Stomach (tissue), 8 donors: ENCODE measurements at regions not wholly inside any gene's neighbourhood (a gene's known extent, or its start where the extent isn't known, plus 50 kb on each side); places are given as distances from the start of the nearest gene placed in this dataset.
"Not testable (repeated sequence)": the region's sequence is repeated elsewhere in the genome, so short reads cannot be mapped to it uniquely, and the experiment has no call there.

Source experiments
- DNase-seq, 2 donors: peaks; one replicate each; pipeline versions ENCODE4 v3.0.0 to v3.0.0-alpha.2; 2013 to 2019
- H3K27ac ChIP-seq, 5 donors: fragments of 200-600 bp in 4 of 5; sonication (generic) in 4 of 5; one replicate each; pipeline ENCODE4 v1.5.1; 2013 to 2019; ENCODE audit warnings: mild to moderate bottlenecking in 1 of 5, moderate library complexity in 1 of 5
- H3K27me3 ChIP-seq, 3 donors: fragments of 200-600 bp; sonication (generic); one replicate each; pipeline ENCODE4 v1.5.1; 2017 to 2019; ENCODE audit warnings: mixed run types in 1 of 3
- H3K36me3 ChIP-seq, 4 donors: fragments of 200-600 bp; sonication (generic); 1 replicate in 3 of 4; 2 replicates in 1 of 4; pipeline ENCODE4 v1.5.1; 2016 to 2019
- H3K4me1 ChIP-seq, 4 donors: fragments of 200-600 bp; sonication (generic); one replicate each; pipeline ENCODE4 v1.5.1; 2016 to 2019
- H3K4me3 ChIP-seq, 4 donors: fragments of 200-600 bp; sonication (generic) in 3 of 4; one replicate each; pipeline ENCODE4 v1.5.1; 2016 to 2019; ENCODE audit warnings: mild to moderate bottlenecking in 1 of 4
- H3K9me3 ChIP-seq, 4 donors: fragments of 200-600 bp; sonication (generic); one replicate each; pipeline ENCODE4 v1.5.1; 2016 to 2019
- CTCF ChIP-seq, 7 experiments: fragments of 450-650 bp in 4 of 7; fragments of 200-600 bp in 3 of 7; sonication (generic) in 3 of 7; IDR thresholded peaks; one replicate each; pipeline ENCODE4 v1.5.1; 2016 to 2019; ENCODE audit warnings: antibody characterized with exemption in 7 of 7, control low read depth in 2 of 7, mild to moderate bottlenecking in 1 of 7
- EP300 ChIP-seq: sonication (generic); formaldehyde crosslinking; IDR thresholded peaks from one replicate; pipeline ENCODE4 v1.6.1; 2017; ENCODE audit warnings: antibody characterized with exemption
- POLR2A ChIP-seq, 4 donors: fragments of 450-650 bp; IDR thresholded peaks; one replicate each; pipeline ENCODE4 v1.6.1; 2016; ENCODE audit warnings: antibody characterized with exemption in 4 of 4, control low read depth in 2 of 4, mild to moderate bottlenecking in 1 of 4, moderate library complexity in 1 of 4
- POLR2AphosphoS5 ChIP-seq, 3 donors: sonication (generic); formaldehyde crosslinking; IDR thresholded peaks; one replicate each; pipeline ENCODE4 v1.6.1; 2016; ENCODE audit warnings: antibody characterized with exemption in 3 of 3
- WGBS, 5 donors: extraction: QIAGEN DNeasy Blood & Tissue Kit in 3 of 5; methylation state at CpG; one replicate each; pipeline versions ENCODE4 v1.1.5 to v1.1.7; 2013 to 2018; 5-methylcytosine and 5-hydroxymethylcytosine counted together
- intact Hi-C: fragments of 100-400 bp; cut with DNase I; formaldehyde crosslinking; loops from one replicate; pipeline ENCODE4 v1.15.1; 2023; ENCODE audit warnings: low total_unique reads
- donor health status: healthy with polysubstance abuse.
- donor health status: Bipolar disorder and iron deficiency.
- donor health status: healthy.

- intact Hi-C loops: no loop called here
- no peaks in the 10 kb centered on the region for H3K9me3 ChIP-seq
- H3K27me3 ChIP-seq: no peaks in the 10 kb centered on the region
- no peak overlapping the region for H3K27ac ChIP-seq
- no peak for DNase-seq
- no peak overlapping the region for H3K4me3 ChIP-seq
- no peaks in the 10 kb centered on the region for H3K36me3 ChIP-seq
- TF ChIP-seq POLR2A (IDR thresholded peaks at IDR 0.05): no peak
- no peak for TF ChIP-seq CTCF (IDR thresholded peaks at IDR 0.05)
- TF ChIP-seq EP300: no peak
- no peak for TF ChIP-seq POLR2AphosphoS5 (IDR thresholded peaks at IDR 0.05)
- no peaks in the 10 kb centered on the region for H3K4me1 ChIP-seq
- WGBS, 5 donors: 83 to 94% (median 84%) methylated on average over 3 of the region's 3 CpGs
Measured at GRCh38 chr7:84857336-84857735, 329.5 kb downstream of the SEMA3D start.

GRCh38 chr7:84855758-84856157 is 331.1 kb downstream of the SEMA3D start:
- H3K4me3 ChIP-seq: no peak overlapping the region
- no peak overlapping the region for H3K27ac ChIP-seq
- no peaks in the 10 kb centered on the region for H3K4me1 ChIP-seq
- TF ChIP-seq EP300 (no peak), POLR2A (IDR thresholded peaks at IDR 0.05) (no peak), POLR2AphosphoS5 (IDR thresholded peaks at IDR 0.05) (no peak), CTCF (IDR thresholded peaks at IDR 0.05) (no peak)
- intact Hi-C loops: no loop called here
- H3K36me3 ChIP-seq: no peaks in the 10 kb centered on the region
- DNase-seq: no peak
- H3K27me3 ChIP-seq: no peaks in the 10 kb centered on the region
- H3K9me3 ChIP-seq: no peaks in the 10 kb centered on the region

GRCh38 chr7:84848974-84849372 is 337.9 kb downstream of the SEMA3D start:
- H3K9me3 ChIP-seq, H3K27me3 ChIP-seq, H3K4me1 ChIP-seq, H3K4me3 ChIP-seq, intact Hi-C loops, DNase-seq, H3K36me3 ChIP-seq, H3K27ac ChIP-seq: not testable (repeated sequence)

GRCh38 chr7:84848219-84848973 is 338.5 kb downstream of the SEMA3D start:
- H3K9me3 ChIP-seq: no peaks in the 10 kb centered on the region
- TF ChIP-seq EP300 (no peak), CTCF (IDR thresholded peaks at IDR 0.05) (no peak), POLR2A (IDR thresholded peaks at IDR 0.05) (no peak), POLR2AphosphoS5 (IDR thresholded peaks at IDR 0.05) (no peak)
- no peak overlapping the region for H3K27ac ChIP-seq
- DNase-seq: no peak
- H3K36me3 ChIP-seq: no peaks in the 10 kb centered on the region
- H3K27me3 ChIP-seq: no peaks in the 10 kb centered on the region
- H3K4me3 ChIP-seq: no peak overlapping the region
- H3K4me1 ChIP-seq: no peaks in the 10 kb centered on the region
- intact Hi-C loops: no loop called here

- H3K27ac ChIP-seq: no peak overlapping the region
- TF ChIP-seq EP300 (no peak), POLR2AphosphoS5 (IDR thresholded peaks at IDR 0.05) (no peak), CTCF (IDR thresholded peaks at IDR 0.05) (no peak), POLR2A (IDR thresholded peaks at IDR 0.05) (no peak)
- intact Hi-C loops: no loop called here
- 50 to 70% (median 67%) methylated on average over 3 of the region's 3 CpGs for WGBS, 5 donors
- no peaks in the 10 kb centered on the region for H3K36me3 ChIP-seq
- no peak for DNase-seq
- no peaks in the 10 kb centered on the region for H3K4me1 ChIP-seq
- H3K9me3 ChIP-seq: no peaks in the 10 kb centered on the region
- H3K27me3 ChIP-seq: no peaks in the 10 kb centered on the region
- H3K4me3 ChIP-seq: no peak overlapping the region
Measured at GRCh38 chr7:84847790-84848189, 339.1 kb downstream of the SEMA3D start.
